Psoas muscle (tissue), 7 donors: ENCODE measurements at regions not wholly inside any gene's neighbourhood (a gene's known extent, or its start where the extent isn't known, plus 50 kb on each side); places are given as distances from the start of the nearest gene placed in this dataset.

Source experiments
- ATAC-seq, 4 donors: fragments of 200-7000 bp; cut with Tn5 transposase; one replicate each; pipeline ENCODE4 v1.9.1; 2020; ENCODE audit warnings: moderate library complexity in 3 of 4, mild to moderate bottlenecking in 2 of 4
- DNase-seq, 2 donors: peaks; one replicate each; pipeline ENCODE4 v3.0.0-alpha.2; 2020
- H3K27ac ChIP-seq: fragments of 200-600 bp; one replicate; pipeline ENCODE4 v1.8.0; 2022
- H3K27me3 ChIP-seq, 3 donors: fragments of 200-600 bp in 1 of 3; one replicate each; pipeline versions ENCODE4 v1.6.1 to v1.8.0; 2013 to 2022; ENCODE audit warnings: low read length in 2 of 3, mild to moderate bottlenecking in 2 of 3, moderate library complexity in 1 of 3; ENCODE audit not compliant: insufficient read depth in 3 of 3
- H3K36me3 ChIP-seq, 2 donors: fragments of 200-600 bp in 1 of 2; one replicate each; pipeline versions ENCODE4 v1.6.1 to v1.8.0; 2013 to 2022; ENCODE audit warnings: low read depth in 1 of 2, mild to moderate bottlenecking in 1 of 2, moderate library complexity in 1 of 2; ENCODE audit not compliant: insufficient read depth in 1 of 2
- H3K4me1 ChIP-seq: fragments of 200-600 bp; one replicate; pipeline ENCODE4 v1.8.0; 2022
- H3K4me3 ChIP-seq: fragments of 200-600 bp; one replicate; pipeline ENCODE4 v1.8.0; 2022; ENCODE audit warnings: mild to moderate bottlenecking
- H3K9me3 ChIP-seq: fragments of 200-600 bp; one replicate; pipeline ENCODE4 v1.8.0; 2022
- CTCF ChIP-seq: fragments of 200-600 bp; IDR thresholded peaks from one replicate; pipeline ENCODE4 v1.8.0; 2022; ENCODE audit warnings: antibody characterized with exemption
- WGBS, 3 donors: extraction: QIAGEN DNeasy Blood & Tissue Kit; methylation state at CpG; one replicate each; pipeline versions ENCODE4 v1.1.6 to v1.1.7; 2013; 5-methylcytosine and 5-hydroxymethylcytosine counted together
- intact Hi-C, 2 donors: fragments of 100-400 bp; cut with DNase I; formaldehyde crosslinking; loops; one replicate each; pipeline versions ENCODE4 v1.11.0 to v1.14.2; 2022
- donor health status: healthy with polysubstance abuse.
- donor health status: DM: no; HTN: no; CAD: no; lungs with moderate emphysema.
- donor health status: Bipolar disorder and iron deficiency.
- donor health status: healthy.
- donor health status: DM: yes; HTN: yes; CAD: no.
- donor health status: DM: no; HTN: no; CAD: no.
- donor health status: DM: yes; HTN: yes; CAD: no.

- H3K9me3 ChIP-seq: no peaks in the 10 kb centered on the region
- intact Hi-C loops: no loop called here
- H3K36me3 ChIP-seq: no peaks in the 10 kb centered on the region
- no peaks in the 10 kb centered on the region for H3K27me3 ChIP-seq
- TF ChIP-seq CTCF: no peak
- H3K27ac ChIP-seq: no peak overlapping the region
- H3K4me1 ChIP-seq: no peaks in the 10 kb centered on the region
- ATAC-seq (no peak), DNase-seq (no peak)
- H3K4me3 ChIP-seq: no peak overlapping the region
- WGBS, 3 donors: 78 to 86% (median 80%) methylated on average over 3 of the region's 3 CpGs
Observed at GRCh38 chr1:187563191-187563590, 734.4 kb downstream of the PLA2G4A start.

DNA sequence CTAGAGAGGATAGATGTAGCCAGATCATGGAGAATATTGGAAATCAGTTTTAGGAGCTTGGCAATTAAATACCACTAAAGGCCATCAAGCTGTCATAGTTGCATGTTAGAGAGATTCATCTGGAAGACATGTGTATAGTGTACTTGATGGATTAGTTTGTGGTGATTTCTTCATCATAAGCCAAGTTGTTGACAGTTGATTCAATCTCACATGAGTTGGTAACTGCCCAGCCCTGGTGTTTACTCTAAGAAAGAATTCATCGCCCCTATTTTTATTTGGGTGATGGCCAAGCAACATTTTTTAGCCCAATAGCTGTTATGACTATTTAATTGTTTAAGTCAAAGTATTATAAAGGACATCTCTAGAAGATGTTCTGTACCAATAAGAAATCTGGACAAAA lies 737.6 kb downstream of the PLA2G4A start:
- Histone ChIP-seq H3K9me3 (no peaks in the 10 kb centered on the region), H3K4me3 (no peak overlapping the region), H3K27ac (no peak overlapping the region), H3K4me1 (no peaks in the 10 kb centered on the region), H3K36me3 (no peaks in the 10 kb centered on the region), H3K27me3 (no peaks in the 10 kb centered on the region)
- WGBS, 3 donors: 88 to 100% (median 94%) methylated on average over 1 of the region's 1 CpG
- TF ChIP-seq CTCF: no peak
- DNase-seq: no peak
- no peak for ATAC-seq
- intact Hi-C loops: no loop called here

GRCh38 chr1:187568067-187568466 lies 739.3 kb downstream of the PLA2G4A start:
- ATAC-seq (no peak), DNase-seq (no peak)
- no peaks in the 10 kb centered on the region for H3K9me3 ChIP-seq
- no peak for TF ChIP-seq CTCF
- no peaks in the 10 kb centered on the region for H3K27me3 ChIP-seq
- no peaks in the 10 kb centered on the region for H3K4me1 ChIP-seq
- 72 to 78% (median 72%) methylated on average over 2 of the region's 2 CpGs for WGBS, 3 donors
- no peak overlapping the region for H3K27ac ChIP-seq
- no peak overlapping the region for H3K4me3 ChIP-seq
- H3K36me3 ChIP-seq: no peaks in the 10 kb centered on the region
- intact Hi-C loops: no loop called here

DNA sequence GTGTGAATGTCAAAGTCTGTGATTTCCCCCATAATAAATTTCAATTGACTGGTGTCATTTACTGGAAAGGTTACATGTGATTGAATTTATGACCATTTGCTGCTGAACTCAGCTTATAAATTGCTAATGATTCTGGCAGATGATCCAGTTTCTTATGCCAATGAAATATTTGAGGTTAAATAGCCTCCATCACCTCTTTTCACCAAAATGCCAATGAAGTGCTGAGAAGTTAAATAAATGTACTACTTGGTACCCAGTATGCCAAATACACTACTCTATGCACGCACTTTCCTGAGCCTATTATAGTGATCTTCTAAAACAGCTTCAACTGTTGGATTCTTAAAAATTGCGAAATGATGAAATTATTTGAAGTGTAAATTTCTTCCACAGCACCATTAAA lies 741.4 kb downstream of the PLA2G4A start:
- Histone ChIP-seq H3K4me1 (no peaks in the 10 kb centered on the region), H3K27ac (no peak overlapping the region), H3K27me3 (no peaks in the 10 kb centered on the region), H3K4me3 (no peak overlapping the region), H3K9me3 (no peaks in the 10 kb centered on the region), H3K36me3 (no peaks in the 10 kb centered on the region)
- no peak for DNase-seq
- TF ChIP-seq CTCF: no peak
- no peak for ATAC-seq
- WGBS, 3 donors: 87 to 93% (median 92%) methylated on average over 2 of the region's 2 CpGs
- intact Hi-C loops: no loop called here

DNA sequence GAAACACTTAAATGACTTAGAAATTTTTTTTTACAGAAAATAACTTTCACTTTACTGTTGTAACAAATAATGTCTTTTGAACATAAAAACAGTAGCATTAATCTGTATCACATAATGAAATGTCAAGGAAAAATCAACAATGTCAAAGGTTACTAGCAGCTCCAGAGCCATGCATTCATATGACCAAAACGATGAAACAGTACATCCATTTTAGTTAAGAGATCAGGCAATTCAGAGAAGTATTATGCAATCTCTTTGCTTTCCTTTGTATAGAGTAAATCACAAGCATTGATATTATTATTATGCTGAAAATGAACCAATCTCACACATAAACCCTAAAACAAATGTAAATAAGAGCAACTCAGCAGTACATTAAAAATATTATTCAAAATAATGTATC lies 748.9 kb downstream of the PLA2G4A start:
- Histone ChIP-seq H3K4me1 (no peaks in the 10 kb centered on the region), H3K9me3 (no peaks in the 10 kb centered on the region), H3K27me3 (no peaks in the 10 kb centered on the region), H3K36me3 (no peaks in the 10 kb centered on the region), H3K27ac (no peak overlapping the region), H3K4me3 (no peak overlapping the region)
- no peak for TF ChIP-seq CTCF
- intact Hi-C loops: no loop called here
- DNase-seq (no peak), ATAC-seq (no peak)
- 64 to 74% (median 71%) methylated on average over 1 of the region's 1 CpG for WGBS, 3 donors
